ENCODE measurements at regions not wholly inside any gene's neighbourhood (a gene's known extent, or its start where the extent isn't known, plus 50 kb on each side); places are given as distances from the start of the nearest gene placed in this dataset.

GRCh38 chrX:69314436-69315348 lies 149.4 kb upstream of the PJA1 start:
- TF ChIP-seq POLR2A (IDR thresholded peaks at IDR 0.05): no peak
- TF ChIP-seq CTCF (IDR thresholded peaks at IDR 0.05): no peak
- no peaks in the 10 kb centered on the region for H3K27me3 ChIP-seq

GRCh38 chrX:69313617-69314290 lies 148.5 kb upstream of the PJA1 start:
- H3K4me3 ChIP-seq: no peak overlapping the region
- no peaks in the 10 kb centered on the region for H3K36me3 ChIP-seq (ENCODE audit: low read depth, missing control alignments)
- TF ChIP-seq POLR2A (IDR thresholded peaks at IDR 0.05) (no peak), CTCF (IDR thresholded peaks at IDR 0.05) (no peak)
- WGBS, 2 donors: 73 to 90% methylated on average over 3 to 6 of the region's 6 CpGs
- no peak for DNase-seq
- H3K27ac ChIP-seq: no peak overlapping the region
- H3K4me1 ChIP-seq: no peaks in the 10 kb centered on the region
- intact Hi-C loops (cut with DNase I; ENCODE audit: low total_unique reads): no loop called here
- H3K27me3 ChIP-seq: no peaks in the 10 kb centered on the region
- no peaks in the 10 kb centered on the region for H3K9me3 ChIP-seq

More at GRCh38 chrX:69314436-69315348, 149.4 kb upstream of the PJA1 start:
- no peak overlapping the region for H3K27ac ChIP-seq
- 34 to 58% methylated on average over 7 to 19 of the region's 20 CpGs for WGBS, 2 donors
- no peaks in the 10 kb centered on the region for H3K36me3 ChIP-seq (ENCODE audit: low read depth, missing control alignments)
- no peak overlapping the region for H3K4me3 ChIP-seq
- intact Hi-C loops (cut with DNase I; ENCODE audit: low total_unique reads): no loop called here
- no peaks in the 10 kb centered on the region for H3K9me3 ChIP-seq
- no peaks in the 10 kb centered on the region for H3K4me1 ChIP-seq
- no peak for DNase-seq

GRCh38 chrX:69311936-69312670 lies 146.8 kb upstream of the PJA1 start:
- no peaks in the 10 kb centered on the region for H3K4me1 ChIP-seq
- no peaks in the 10 kb centered on the region for H3K9me3 ChIP-seq
- no peak overlapping the region for H3K27ac ChIP-seq
- no peaks in the 10 kb centered on the region for H3K36me3 ChIP-seq (ENCODE audit: low read depth, missing control alignments)
- DNase-seq: no peak
- intact Hi-C loops (cut with DNase I; ENCODE audit: low total_unique reads): no loop called here
- H3K27me3 ChIP-seq: no peaks in the 10 kb centered on the region
- no peak for TF ChIP-seq POLR2A (IDR thresholded peaks at IDR 0.05)
- no peak for TF ChIP-seq CTCF (IDR thresholded peaks at IDR 0.05)
- no peak overlapping the region for H3K4me3 ChIP-seq
- 90 to 97% methylated on average over 11 of the region's 11 CpGs for WGBS, 2 donors

GRCh38 chrX:69309074-69309792 lies 144.0 kb upstream of the PJA1 start:
- Histone ChIP-seq H3K27me3 (no peaks in the 10 kb centered on the region), H3K36me3 (ENCODE audit: low read depth, missing control alignments) (no peaks in the 10 kb centered on the region), H3K4me3 (no peak overlapping the region), H3K27ac (no peak overlapping the region), H3K9me3 (no peaks in the 10 kb centered on the region), H3K4me1 (no peaks in the 10 kb centered on the region)
- WGBS, 2 donors: 80 to 85% methylated on average over 3 to 7 of the region's 7 CpGs
- TF ChIP-seq CTCF (IDR thresholded peaks at IDR 0.05) (no peak), POLR2A (IDR thresholded peaks at IDR 0.05) (no peak)
- no peak for DNase-seq
- intact Hi-C loops (cut with DNase I; ENCODE audit: low total_unique reads): no loop called here

All from testis (tissue), 2 donors.